ENCODE measurements at regions not wholly inside any gene's neighbourhood (a gene's known extent, or its start where the extent isn't known, plus 50 kb on each side); places are given as distances from the start of the nearest gene placed in this dataset.
A peak's percentile ranks its signal among the peaks of the same experiment; 100 is the strongest.

DNA sequence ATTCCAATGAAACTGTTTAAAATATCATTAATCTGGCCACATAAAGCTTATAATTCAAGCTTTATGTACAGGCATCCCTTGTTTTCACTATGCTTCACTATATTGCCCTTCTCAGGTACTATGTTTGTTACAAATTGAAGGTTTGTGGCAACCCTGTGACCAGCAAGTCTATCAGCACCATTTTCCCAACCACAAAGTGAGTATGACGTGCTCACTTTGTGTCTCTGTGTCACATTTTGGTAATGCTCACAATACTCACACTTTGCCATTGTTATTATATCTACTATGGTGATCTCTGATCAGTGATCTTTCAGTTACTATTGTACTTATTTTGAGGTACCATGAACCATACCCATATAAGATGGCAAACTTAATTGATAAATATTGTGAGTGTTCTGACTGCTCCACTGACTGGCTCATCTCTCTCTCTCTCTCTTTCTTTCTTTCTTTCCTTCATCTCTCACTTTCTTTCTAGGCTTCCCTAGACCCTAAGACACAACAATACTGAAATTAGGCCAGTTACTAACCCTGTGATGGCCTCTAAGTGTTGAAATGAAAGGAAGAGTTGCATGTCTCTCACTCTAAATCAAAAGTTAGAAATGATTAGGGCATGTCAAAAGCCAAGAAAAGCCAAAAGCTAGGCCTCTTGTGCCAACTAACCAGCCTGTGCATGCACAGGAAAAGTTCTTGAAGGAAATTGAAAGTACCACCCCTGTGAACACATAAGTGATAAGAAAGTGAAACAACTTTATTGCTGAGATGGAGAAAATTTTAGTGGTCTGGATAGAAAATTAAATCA lies 227.9 kb downstream of the BCAS1 start:
- in situ Hi-C loops (cut with MboI; ENCODE audit: low sequenced_read_pairs): no loop called here
- no CpG with 5 or more reads among the region's 1 CpG for WGBS, 2 experiments (ENCODE audit: extremely low coverage in 2 of 2, insufficient read length in 1 of 2)
- POLR2A ChIA-PET (ENCODE audit: unreplicated experiment): no interaction called here

More for the DNA sequence above, 227.9 kb downstream of the BCAS1 start:
- ATAC-seq (ENCODE audit: low read depth): no peak
- Histone ChIP-seq H3K56ac (ENCODE audit: extremely low read depth, insufficient read depth, low read length) (no peak overlapping the region), H3K4me1 (ENCODE audit: control insufficient read depth, insufficient read depth, low read length) (no peaks in the 10 kb centered on the region; the same call in 1 of the 2 replicates), H3K27me3 (ENCODE audit: control insufficient read depth, insufficient read depth, low read length) (no peaks in the 10 kb centered on the region), H3K9me3 (ENCODE audit: control insufficient read depth, insufficient read depth, low read length) (0 out of 2 replicates have a peak, but pooled peaks cover 2% of the 10 kb centered on the region), H2AFZ (replicated peaks; ENCODE audit: low read length, poor library complexity) (no peak overlapping the region), H2BK15ac (ENCODE audit: low read depth, low read length) (no peak overlapping the region), H2BK5ac (ENCODE audit: low read depth, low read length, poor library complexity, severe bottlenecking) (no peak overlapping the region), H3K4me2 (ENCODE audit: low read depth, low read length) (no peak overlapping the region), H3K9ac (ENCODE audit: low read depth, low read length) (no peak overlapping the region), H4K20me1 (ENCODE audit: insufficient read depth, low read length) (no peaks in the 10 kb centered on the region), H2BK120ac (ENCODE audit: low read depth, low read length) (no peak overlapping the region), H3K27ac (ENCODE audit: insufficient read depth, low read length) (no peak overlapping the region), H2BK20ac (ENCODE audit: low read depth, low read length) (no peak overlapping the region), H3K36me3 (ENCODE audit: control insufficient read depth, insufficient read depth, low read length) (no peaks in the 10 kb centered on the region), H4K91ac (ENCODE audit: insufficient read depth, low read depth, low read length) (no peak overlapping the region), H4K8ac (ENCODE audit: low read depth in 2 of 2, low read length in 2 of 2) (no peak overlapping the region), H3K79me1 (ENCODE audit: low read depth in 1 of 2, low read length in 2 of 2) (no peaks in the 10 kb centered on the region), H2AK5ac (ENCODE audit: low read depth, low read length) (no peak overlapping the region), H3K18ac (ENCODE audit: low read depth, low read length) (peak overlapping the region; percentile 29; the same call in 1 of the 2 replicates), H2AK9ac (replicated peaks; ENCODE audit: low read depth, low read length, poor library complexity) (no peak overlapping the region), H3K9me1 (ENCODE audit: insufficient read depth, low read length) (peaks cover 5% of the 10 kb centered on the region; the same call in 1 of the 2 replicates), H3K4me3 (ENCODE audit: insufficient read depth, low read depth, low read length) (no peak overlapping the region), H3K4ac (ENCODE audit: low read depth, low read length) (no peak overlapping the region), H3K14ac (replicated peaks; ENCODE audit: low read depth, low read length) (no peak overlapping the region), H3K23ac (ENCODE audit: low read depth, low read length) (no peak overlapping the region), H4K5ac (ENCODE audit: low read depth, low read length) (no peak overlapping the region)
- intact Hi-C loops (cut with micrococcal nuclease) (no loop called here), dilution Hi-C loops (cut with HindIII; ENCODE audit: low sequenced_read_pairs, unreplicated experiment) (no loop called here)
- DNase-seq: no peak
- BruUV-seq (replicated peaks): no TSS peak
- TF ChIP-seq CHD1 (IDR thresholded peaks at IDR 0.05; ENCODE audit: low read depth, low read length) (no peak), MAZ (IDR thresholded peaks at IDR 0.05; ENCODE audit: borderline replicate concordance, low read depth, low read length) (no peak), MAFK (IDR thresholded peaks at IDR 0.05; ENCODE audit: low read depth, low read length) (no peak), CEBPB (IDR thresholded peaks at IDR 0.05; ENCODE audit: low read depth, low read length) (no peak), BHLHE40 (IDR thresholded peaks at IDR 0.05; ENCODE audit: low read depth, low read length) (no peak), RAD21 (IDR thresholded peaks at IDR 0.05; ENCODE audit: low read length) (no peak), FOS (IDR thresholded peaks at IDR 0.05; ENCODE audit: low read depth, low read length) (no peak), MXI1 (IDR thresholded peaks at IDR 0.05; ENCODE audit: borderline replicate concordance, low read depth, low read length) (no peak), NFE2L2 (IDR thresholded peaks at IDR 0.05; ENCODE audit: low read depth, low read length) (no peak), POLR2A (IDR thresholded peaks at IDR 0.05; ENCODE audit: low read depth, low read length) (no peak)
- TF ChIP-seq, protein P1, sequence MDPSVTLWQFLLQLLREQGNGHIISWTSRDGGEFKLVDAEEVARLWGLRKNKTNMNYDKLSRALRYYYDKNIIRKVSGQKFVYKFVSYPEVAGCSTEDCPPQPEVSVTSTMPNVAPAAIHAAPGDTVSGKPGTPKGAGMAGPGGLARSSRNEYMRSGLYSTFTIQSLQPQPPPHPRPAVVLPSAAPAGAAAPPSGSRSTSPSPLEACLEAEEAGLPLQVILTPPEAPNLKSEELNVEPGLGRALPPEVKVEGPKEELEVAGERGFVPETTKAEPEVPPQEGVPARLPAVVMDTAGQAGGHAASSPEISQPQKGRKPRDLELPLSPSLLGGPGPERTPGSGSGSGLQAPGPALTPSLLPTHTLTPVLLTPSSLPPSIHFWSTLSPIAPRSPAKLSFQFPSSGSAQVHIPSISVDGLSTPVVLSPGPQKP (IDR thresholded peaks at IDR 0.05; ENCODE audit: borderline replicate concordance, low read depth, low read length): no peak
- TF ChIP-seq, protein P2, sequence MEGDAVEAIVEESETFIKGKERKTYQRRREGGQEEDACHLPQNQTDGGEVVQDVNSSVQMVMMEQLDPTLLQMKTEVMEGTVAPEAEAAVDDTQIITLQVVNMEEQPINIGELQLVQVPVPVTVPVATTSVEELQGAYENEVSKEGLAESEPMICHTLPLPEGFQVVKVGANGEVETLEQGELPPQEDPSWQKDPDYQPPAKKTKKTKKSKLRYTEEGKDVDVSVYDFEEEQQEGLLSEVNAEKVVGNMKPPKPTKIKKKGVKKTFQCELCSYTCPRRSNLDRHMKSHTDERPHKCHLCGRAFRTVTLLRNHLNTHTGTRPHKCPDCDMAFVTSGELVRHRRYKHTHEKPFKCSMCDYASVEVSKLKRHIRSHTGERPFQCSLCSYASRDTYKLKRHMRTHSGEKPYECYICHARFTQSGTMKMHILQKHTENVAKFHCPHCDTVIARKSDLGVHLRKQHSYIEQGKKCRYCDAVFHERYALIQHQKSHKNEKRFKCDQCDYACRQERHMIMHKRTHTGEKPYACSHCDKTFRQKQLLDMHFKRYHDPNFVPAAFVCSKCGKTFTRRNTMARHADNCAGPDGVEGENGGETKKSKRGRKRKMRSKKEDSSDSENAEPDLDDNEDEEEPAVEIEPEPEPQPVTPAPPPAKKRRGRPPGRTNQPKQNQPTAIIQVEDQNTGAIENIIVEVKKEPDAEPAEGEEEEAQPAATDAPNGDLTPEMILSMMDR (conservative IDR thresholded peaks at IDR 0.05; ENCODE audit: low read depth, low read length): no peak
- TF ChIP-seq, protein P3, sequence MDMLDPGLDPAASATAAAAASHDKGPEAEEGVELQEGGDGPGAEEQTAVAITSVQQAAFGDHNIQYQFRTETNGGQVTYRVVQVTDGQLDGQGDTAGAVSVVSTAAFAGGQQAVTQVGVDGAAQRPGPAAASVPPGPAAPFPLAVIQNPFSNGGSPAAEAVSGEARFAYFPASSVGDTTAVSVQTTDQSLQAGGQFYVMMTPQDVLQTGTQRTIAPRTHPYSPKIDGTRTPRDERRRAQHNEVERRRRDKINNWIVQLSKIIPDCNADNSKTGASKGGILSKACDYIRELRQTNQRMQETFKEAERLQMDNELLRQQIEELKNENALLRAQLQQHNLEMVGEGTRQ (IDR thresholded peaks at IDR 0.05; ENCODE audit: low read depth, low read length): no peak
- CTCF ChIA-PET: interaction anchor here (0.6 to 1.0 kb wide), 2 partner anchors 23 to 69 kb away, joined by 3 to 4 read pairs; no protein-coding TSS in a partner anchor

All from IMR-90 (cell line).